ENCODE measurements at regions not wholly inside any gene's neighbourhood (a gene's known extent, or its start where the extent isn't known, plus 50 kb on each side); places are given as distances from the start of the nearest gene placed in this dataset.

GRCh38 chr5:117954331-117954730, 1034.0 kb downstream of the DTWD2 start:
- DNase-seq, result no peak
- ATAC-seq (ENCODE audit: low read depth), result no peak
- Mint-ChIP-seq H3K27me3 (no peaks in the 10 kb centered on the region), H3K4me3 (no peak overlapping the region), H3K9me3 (peaks cover 4% of the 10 kb centered on the region), H3K36me3 (no peaks in the 10 kb centered on the region), H3K27ac (no peak overlapping the region), H3K4me1 (no peaks in the 10 kb centered on the region)
- POLR2A ChIA-PET, result no interaction called here

GRCh38 chr5:117953272-117953671, 1035.1 kb downstream of the DTWD2 start:
- Mint-ChIP-seq H3K4me3 (no peak overlapping the region), H3K27ac (no peak overlapping the region), H3K4me1 (no peaks in the 10 kb centered on the region), H3K36me3 (no peaks in the 10 kb centered on the region), H3K9me3 (peaks cover 4% of the 10 kb centered on the region), H3K27me3 (no peaks in the 10 kb centered on the region)
- POLR2A ChIA-PET, result no interaction called here
- ATAC-seq (ENCODE audit: low read depth), result no peak
- no peak for DNase-seq

- H3K4me3 Mint-ChIP-seq, result no peak overlapping the region
- no peaks in the 10 kb centered on the region for H3K36me3 Mint-ChIP-seq
- H3K27ac Mint-ChIP-seq, result no peak overlapping the region
- peaks cover 2% of the 10 kb centered on the region for H3K9me3 Mint-ChIP-seq
- POLR2A ChIA-PET, result no interaction called here
- DNase-seq (no peak), ATAC-seq (ENCODE audit: low read depth) (no peak)
- no peaks in the 10 kb centered on the region for H3K4me1 Mint-ChIP-seq
- H3K27me3 Mint-ChIP-seq, result no peaks in the 10 kb centered on the region
Measured at GRCh38 chr5:117947836-117948235, 1040.5 kb downstream of the DTWD2 start.

- Mint-ChIP-seq H3K9me3 (no peaks in the 10 kb centered on the region), H3K4me3 (no peak overlapping the region), H3K27me3 (no peaks in the 10 kb centered on the region), H3K27ac (no peak overlapping the region), H3K36me3 (no peaks in the 10 kb centered on the region), H3K4me1 (no peaks in the 10 kb centered on the region)
- POLR2A ChIA-PET, result no interaction called here
- ATAC-seq (ENCODE audit: low read depth), result no peak
- no peak for DNase-seq
Measured at GRCh38 chr5:117947121-117947520, 1041.2 kb downstream of the DTWD2 start.

- Mint-ChIP-seq H3K36me3 (no peaks in the 10 kb centered on the region), H3K4me3 (no peak overlapping the region), H3K27me3 (no peaks in the 10 kb centered on the region), H3K9me3 (peaks cover 4% of the 10 kb centered on the region), H3K4me1 (no peaks in the 10 kb centered on the region), H3K27ac (no peak overlapping the region)
- POLR2A ChIA-PET, result no interaction called here
- no peak for ATAC-seq (ENCODE audit: low read depth)
- no peak for DNase-seq
Measured at GRCh38 chr5:117945258-117945657, 1043.1 kb downstream of the DTWD2 start.

GRCh38 chr5:117943541-117943940, 1044.8 kb downstream of the DTWD2 start:
- H3K27me3 Mint-ChIP-seq, result no peaks in the 10 kb centered on the region
- POLR2A ChIA-PET, result no interaction called here
- no peak overlapping the region for H3K27ac Mint-ChIP-seq
- H3K4me1 Mint-ChIP-seq, result no peaks in the 10 kb centered on the region
- no peak for DNase-seq
- H3K36me3 Mint-ChIP-seq, result no peaks in the 10 kb centered on the region
- ATAC-seq (ENCODE audit: low read depth), result no peak
- H3K9me3 Mint-ChIP-seq, result peaks cover 10% of the 10 kb centered on the region
- no peak overlapping the region for H3K4me3 Mint-ChIP-seq

GRCh38 chr5:117942861-117943519, 1045.4 kb downstream of the DTWD2 start:
- H3K4me3 Mint-ChIP-seq, result no peak overlapping the region
- DNase-seq (no peak), ATAC-seq (ENCODE audit: low read depth) (no peak)
- H3K27me3 Mint-ChIP-seq, result no peaks in the 10 kb centered on the region
- no peak overlapping the region for H3K27ac Mint-ChIP-seq
- peaks cover 10% of the 10 kb centered on the region for H3K9me3 Mint-ChIP-seq
- H3K36me3 Mint-ChIP-seq, result no peaks in the 10 kb centered on the region
- POLR2A ChIA-PET, result no interaction called here
- no peaks in the 10 kb centered on the region for H3K4me1 Mint-ChIP-seq

GRCh38 chr5:117893211-117893610, 1095.1 kb downstream of the DTWD2 start:
- ATAC-seq (ENCODE audit: low read depth), result no peak
- no peak overlapping the region for H3K27ac Mint-ChIP-seq
- H3K9me3 Mint-ChIP-seq, result no peaks in the 10 kb centered on the region
- no peaks in the 10 kb centered on the region for H3K36me3 Mint-ChIP-seq
- no peak overlapping the region for H3K4me3 Mint-ChIP-seq
- no peaks in the 10 kb centered on the region for H3K27me3 Mint-ChIP-seq
- H3K4me1 Mint-ChIP-seq, result peaks cover 4% of the 10 kb centered on the region
- no peak for DNase-seq
- POLR2A ChIA-PET, result no interaction called here

GRCh38 chr5:117892360-117892759, 1096.0 kb downstream of the DTWD2 start:
- POLR2A ChIA-PET, result no interaction called here
- no peaks in the 10 kb centered on the region for H3K36me3 Mint-ChIP-seq
- H3K27ac Mint-ChIP-seq, result no peak overlapping the region
- H3K4me3 Mint-ChIP-seq, result no peak overlapping the region
- H3K4me1 Mint-ChIP-seq, result peaks cover 5% of the 10 kb centered on the region
- no peaks in the 10 kb centered on the region for H3K9me3 Mint-ChIP-seq
- no peaks in the 10 kb centered on the region for H3K27me3 Mint-ChIP-seq
- no peak for DNase-seq
- no peak for ATAC-seq (ENCODE audit: low read depth)

GRCh38 chr5:117889596-117889995, 1098.8 kb downstream of the DTWD2 start:
- no peaks in the 10 kb centered on the region for H3K27me3 Mint-ChIP-seq
- DNase-seq, result no peak
- POLR2A ChIA-PET, result no interaction called here
- H3K27ac Mint-ChIP-seq, result no peak overlapping the region
- no peaks in the 10 kb centered on the region for H3K36me3 Mint-ChIP-seq
- peaks cover 5% of the 10 kb centered on the region for H3K4me1 Mint-ChIP-seq
- peak overlapping the region; percentile 10 for H3K4me3 Mint-ChIP-seq
- no peak for ATAC-seq (ENCODE audit: low read depth)
- no peaks in the 10 kb centered on the region for H3K9me3 Mint-ChIP-seq

- peak overlapping the region; percentile 63 for H3K4me3 Mint-ChIP-seq
- H3K36me3 Mint-ChIP-seq, result no peaks in the 10 kb centered on the region
- peaks cover 5% of the 10 kb centered on the region for H3K4me1 Mint-ChIP-seq
- peak overlapping the region; percentile 43 for H3K27ac Mint-ChIP-seq
- no peaks in the 10 kb centered on the region for H3K9me3 Mint-ChIP-seq
- POLR2A ChIA-PET, result no interaction called here
- ATAC-seq (ENCODE audit: low read depth), result no peak
- H3K27me3 Mint-ChIP-seq, result no peaks in the 10 kb centered on the region
- DNase-seq, result no peak
Measured at GRCh38 chr5:117888688-117889087, 1099.7 kb downstream of the DTWD2 start.

- Mint-ChIP-seq H3K9me3 (no peaks in the 10 kb centered on the region), H3K27me3 (no peaks in the 10 kb centered on the region), H3K27ac (no peak overlapping the region), H3K4me3 (no peak overlapping the region), H3K4me1 (no peaks in the 10 kb centered on the region), H3K36me3 (no peaks in the 10 kb centered on the region)
- ATAC-seq (ENCODE audit: low read depth) (no peak), DNase-seq (no peak)
- POLR2A ChIA-PET, result no interaction called here
Measured at GRCh38 chr5:117881426-117882230, 1106.7 kb downstream of the DTWD2 start.

- ATAC-seq (ENCODE audit: low read depth) (no peak), DNase-seq (no peak)
- no peaks in the 10 kb centered on the region for H3K9me3 Mint-ChIP-seq
- H3K4me3 Mint-ChIP-seq, result no peak overlapping the region
- no peaks in the 10 kb centered on the region for H3K27me3 Mint-ChIP-seq
- POLR2A ChIA-PET, result no interaction called here
- H3K36me3 Mint-ChIP-seq, result no peaks in the 10 kb centered on the region
- H3K4me1 Mint-ChIP-seq, result no peaks in the 10 kb centered on the region
- H3K27ac Mint-ChIP-seq, result no peak overlapping the region
Measured at GRCh38 chr5:117880932-117881331, 1107.4 kb downstream of the DTWD2 start.

GRCh38 chr5:117877731-117878130, 1110.6 kb downstream of the DTWD2 start:
- no peak overlapping the region for H3K4me3 Mint-ChIP-seq
- no peaks in the 10 kb centered on the region for H3K36me3 Mint-ChIP-seq
- H3K27me3 Mint-ChIP-seq, result no peaks in the 10 kb centered on the region
- peaks cover 3% of the 10 kb centered on the region for H3K9me3 Mint-ChIP-seq
- POLR2A ChIA-PET, result no interaction called here
- no peak for DNase-seq
- no peak for ATAC-seq (ENCODE audit: low read depth)
- no peak overlapping the region for H3K27ac Mint-ChIP-seq
- H3K4me1 Mint-ChIP-seq, result no peaks in the 10 kb centered on the region
